ENCODE measurements at regions not wholly inside any gene's neighbourhood (a gene's known extent, or its start where the extent isn't known, plus 50 kb on each side); places are given as distances from the start of the nearest gene placed in this dataset.

DNA sequence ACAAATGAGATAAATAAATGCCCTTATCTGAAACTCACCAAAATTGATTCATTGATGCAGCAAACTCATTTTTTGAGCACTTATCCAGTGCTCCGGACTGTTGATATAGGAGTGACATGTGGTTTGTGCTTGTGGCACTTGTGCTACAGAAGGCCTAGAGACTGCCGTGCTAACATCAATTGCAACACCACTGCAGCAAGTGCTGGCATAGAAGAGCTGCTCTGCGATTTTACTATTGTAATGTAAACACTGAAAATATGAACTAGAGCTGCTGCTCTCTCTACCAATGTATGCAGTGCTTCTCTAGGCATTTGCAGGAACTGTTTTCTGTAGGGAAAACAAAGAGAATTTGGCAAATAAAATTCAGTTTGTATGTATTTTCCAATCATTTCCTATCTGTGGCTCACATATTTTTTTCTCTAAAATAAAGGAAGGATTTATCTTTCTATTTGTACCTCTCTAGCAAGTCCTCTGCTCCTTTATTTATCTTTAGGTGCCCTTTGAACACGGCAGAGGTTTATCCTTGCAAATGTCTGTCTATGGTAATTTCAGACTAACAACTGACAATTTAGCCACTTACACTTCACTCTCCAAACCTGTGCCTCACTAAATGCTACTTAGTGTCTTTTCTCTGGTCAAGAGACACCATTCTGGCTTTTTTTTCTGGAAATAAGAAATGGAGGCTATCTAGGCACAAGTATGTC lies 409.5 kb upstream of the ADGRL2 start:
- H3K27ac ChIP-seq = peak overlapping the region; percentile 42
- TF ChIP-seq, protein P1, sequence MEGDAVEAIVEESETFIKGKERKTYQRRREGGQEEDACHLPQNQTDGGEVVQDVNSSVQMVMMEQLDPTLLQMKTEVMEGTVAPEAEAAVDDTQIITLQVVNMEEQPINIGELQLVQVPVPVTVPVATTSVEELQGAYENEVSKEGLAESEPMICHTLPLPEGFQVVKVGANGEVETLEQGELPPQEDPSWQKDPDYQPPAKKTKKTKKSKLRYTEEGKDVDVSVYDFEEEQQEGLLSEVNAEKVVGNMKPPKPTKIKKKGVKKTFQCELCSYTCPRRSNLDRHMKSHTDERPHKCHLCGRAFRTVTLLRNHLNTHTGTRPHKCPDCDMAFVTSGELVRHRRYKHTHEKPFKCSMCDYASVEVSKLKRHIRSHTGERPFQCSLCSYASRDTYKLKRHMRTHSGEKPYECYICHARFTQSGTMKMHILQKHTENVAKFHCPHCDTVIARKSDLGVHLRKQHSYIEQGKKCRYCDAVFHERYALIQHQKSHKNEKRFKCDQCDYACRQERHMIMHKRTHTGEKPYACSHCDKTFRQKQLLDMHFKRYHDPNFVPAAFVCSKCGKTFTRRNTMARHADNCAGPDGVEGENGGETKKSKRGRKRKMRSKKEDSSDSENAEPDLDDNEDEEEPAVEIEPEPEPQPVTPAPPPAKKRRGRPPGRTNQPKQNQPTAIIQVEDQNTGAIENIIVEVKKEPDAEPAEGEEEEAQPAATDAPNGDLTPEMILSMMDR (conservative IDR thresholded peaks at IDR 0.05) = no peak

DNA sequence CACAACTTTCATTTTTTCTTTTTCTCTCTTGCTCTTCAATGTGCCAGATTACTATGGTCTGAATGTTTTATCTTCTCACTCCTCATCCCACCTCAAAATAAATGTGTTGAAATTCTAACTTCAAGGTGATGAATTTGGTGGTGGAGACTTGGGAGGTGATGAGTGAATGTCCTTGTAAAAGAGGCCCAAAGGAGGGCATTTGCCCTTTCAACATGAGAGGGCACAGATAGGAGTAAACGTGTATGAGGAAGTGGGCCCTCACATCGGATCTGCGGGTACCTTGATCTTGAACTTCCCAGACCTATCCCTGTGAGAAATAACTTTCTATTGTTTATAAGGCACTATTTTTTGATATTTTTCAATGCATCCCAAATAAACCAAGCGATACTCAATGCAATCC lies 412.3 kb upstream of the ADGRL2 start:
- H3K27ac ChIP-seq = no peak overlapping the region
- TF ChIP-seq, protein P1 (conservative IDR thresholded peaks at IDR 0.05) = no peak

DNA sequence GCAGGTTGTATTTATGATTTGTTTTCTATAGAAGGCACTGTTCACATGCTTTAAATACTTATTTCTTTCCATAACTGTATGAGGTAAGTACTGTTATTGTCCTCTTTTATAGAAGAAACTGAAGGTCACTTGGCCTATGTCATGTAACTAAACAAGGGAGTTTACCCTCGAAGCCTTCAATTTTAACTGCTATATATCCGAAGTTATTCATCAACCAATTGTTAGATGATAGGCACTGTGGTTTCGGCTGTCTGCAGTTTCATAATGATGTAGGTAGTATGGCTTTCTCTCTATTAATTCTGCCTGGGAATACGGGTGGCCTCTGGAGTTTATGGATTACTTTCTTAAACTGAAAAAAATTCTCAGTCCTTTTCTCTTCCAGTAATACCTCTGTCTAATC lies 413.3 kb upstream of the ADGRL2 start:
- TF ChIP-seq, protein P1 (conservative IDR thresholded peaks at IDR 0.05) = no peak
- H3K27ac ChIP-seq = no peak overlapping the region

DNA sequence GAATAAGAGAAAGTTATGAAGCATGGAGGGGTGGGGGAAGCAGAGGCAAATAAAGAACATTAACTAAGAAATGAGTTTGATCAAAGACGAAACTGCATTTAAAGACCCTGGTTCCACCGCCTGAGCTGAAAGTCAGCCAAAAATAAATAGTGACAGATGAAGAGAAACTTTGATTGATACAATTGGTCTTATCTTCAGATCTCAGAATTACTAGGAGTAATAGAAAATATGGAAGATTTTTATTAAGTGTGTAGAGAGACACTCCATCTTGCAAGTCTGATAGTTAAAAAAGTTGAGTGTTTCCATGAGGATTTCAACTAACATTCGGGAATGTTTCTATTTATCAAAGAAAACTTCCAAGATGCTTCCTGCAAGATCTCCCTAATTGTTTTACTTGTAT lies 418.2 kb upstream of the ADGRL2 start:
- H3K27ac ChIP-seq = no peak overlapping the region
- TF ChIP-seq, protein P1 (conservative IDR thresholded peaks at IDR 0.05) = no peak

DNA sequence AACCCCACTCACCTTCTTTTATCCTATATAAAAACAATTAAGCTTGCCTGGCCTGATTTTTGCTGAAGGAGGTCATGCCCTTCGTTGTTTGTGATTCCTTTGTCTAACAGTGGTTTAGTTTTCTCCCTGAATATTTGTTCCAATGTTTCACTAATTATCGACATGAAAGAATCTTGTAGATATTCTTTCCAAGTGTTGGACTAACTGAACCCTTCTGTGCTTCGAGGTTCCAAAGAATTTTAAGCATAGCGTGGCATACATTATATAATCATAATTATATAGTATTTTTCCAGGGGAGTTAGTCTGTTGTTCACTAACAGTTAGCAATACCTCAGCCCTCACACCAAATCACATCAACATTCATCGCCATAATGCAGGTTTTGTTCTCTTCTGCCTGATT lies 418.9 kb upstream of the ADGRL2 start:
- TF ChIP-seq, protein P1 (conservative IDR thresholded peaks at IDR 0.05) = no peak
- H3K27ac ChIP-seq = no peak overlapping the region

DNA sequence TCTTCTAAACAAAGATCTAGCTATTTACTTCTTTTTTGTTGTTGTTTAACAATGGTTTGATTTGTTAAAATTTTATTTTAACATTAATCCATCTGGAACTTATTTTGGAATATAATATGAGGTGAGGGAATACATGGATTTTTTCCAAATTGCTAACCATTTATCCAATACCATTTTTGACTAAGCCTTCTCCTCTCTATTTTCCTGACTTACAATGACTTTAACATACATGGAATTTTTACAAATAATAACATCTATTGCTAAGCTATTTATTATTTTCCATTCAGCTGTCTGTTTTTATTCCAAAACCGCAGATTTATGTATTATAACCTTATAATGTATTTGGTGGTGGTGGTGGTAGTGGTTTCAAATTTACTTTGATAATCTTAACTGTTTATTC lies 420.3 kb upstream of the ADGRL2 start:
- TF ChIP-seq, protein P1 (conservative IDR thresholded peaks at IDR 0.05) = no peak
- H3K27ac ChIP-seq = no peak overlapping the region

DNA sequence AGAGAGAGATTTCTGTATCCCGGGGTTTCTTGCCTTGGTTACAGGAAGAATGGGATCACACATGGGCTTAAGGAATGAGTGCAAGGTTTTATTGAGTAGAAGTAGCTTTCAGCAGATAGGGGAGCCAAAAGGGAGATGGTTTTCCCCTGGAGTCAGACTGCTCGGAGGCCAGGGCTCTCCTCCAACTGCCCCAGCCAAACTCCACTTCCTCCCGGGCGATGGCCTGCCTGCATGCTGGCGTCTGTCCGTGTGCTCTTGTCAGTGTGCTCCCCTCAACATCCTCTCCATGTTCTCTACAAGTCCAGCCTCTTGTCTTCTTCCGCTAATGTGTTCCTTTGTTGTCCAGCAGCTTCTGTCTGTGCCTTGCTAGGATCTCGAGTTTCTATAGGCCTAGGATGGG lies 421.3 kb upstream of the ADGRL2 start:
- TF ChIP-seq, protein P1 (conservative IDR thresholded peaks at IDR 0.05) = no peak
- no peak overlapping the region for H3K27ac ChIP-seq
